Stimulated activated CD4-positive, alpha-beta T cell treated with anti-CD3 and anti-CD28 coated beads, Interleukin-2, amount 100 ng/mL, for 48 hours (primary cell): ENCODE measurements at regions not wholly inside any gene's neighbourhood (a gene's known extent, or its start where the extent isn't known, plus 50 kb on each side); places are given as distances from the start of the nearest gene placed in this dataset.
A peak's percentile ranks its signal among the peaks of the same experiment; 100 is the strongest.

Experiments used
- DNase-seq, 2 donors: peaks; one replicate each; pipeline ENCODE4 v3.0.0-alpha.2; 2020

- DNase-seq: no peak
Measured at GRCh38 chr3:44098656-44099415, 142.8 kb upstream of the TOPAZ1 start.

GRCh38 chr3:44099566-44100297 is 142.0 kb upstream of the TOPAZ1 start:
- no peak for DNase-seq

GRCh38 chr3:44100298-44100695 is 141.4 kb upstream of the TOPAZ1 start:
- DNase-seq: no peak

DNA sequence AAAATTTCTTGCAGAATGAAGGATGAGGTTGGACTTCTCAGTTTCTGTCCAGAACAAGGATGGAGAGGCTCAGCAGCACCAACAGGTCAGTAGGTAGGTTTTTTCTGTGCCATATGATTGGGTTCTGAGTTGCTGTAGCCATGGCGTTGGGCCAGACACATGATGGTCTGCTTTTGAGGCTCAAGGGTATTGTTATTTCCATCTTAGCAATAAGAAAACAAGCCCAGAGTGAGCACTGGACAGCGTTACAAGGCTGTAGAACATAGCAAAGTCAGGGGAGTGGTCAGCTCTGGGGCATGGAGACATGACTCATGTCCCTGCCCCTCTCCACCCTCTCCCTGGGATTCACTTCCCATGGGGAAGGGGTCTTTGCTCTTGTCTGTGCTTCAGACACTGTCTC is 137.6 kb upstream of the TOPAZ1 start:
- DNase-seq: no peak

DNA sequence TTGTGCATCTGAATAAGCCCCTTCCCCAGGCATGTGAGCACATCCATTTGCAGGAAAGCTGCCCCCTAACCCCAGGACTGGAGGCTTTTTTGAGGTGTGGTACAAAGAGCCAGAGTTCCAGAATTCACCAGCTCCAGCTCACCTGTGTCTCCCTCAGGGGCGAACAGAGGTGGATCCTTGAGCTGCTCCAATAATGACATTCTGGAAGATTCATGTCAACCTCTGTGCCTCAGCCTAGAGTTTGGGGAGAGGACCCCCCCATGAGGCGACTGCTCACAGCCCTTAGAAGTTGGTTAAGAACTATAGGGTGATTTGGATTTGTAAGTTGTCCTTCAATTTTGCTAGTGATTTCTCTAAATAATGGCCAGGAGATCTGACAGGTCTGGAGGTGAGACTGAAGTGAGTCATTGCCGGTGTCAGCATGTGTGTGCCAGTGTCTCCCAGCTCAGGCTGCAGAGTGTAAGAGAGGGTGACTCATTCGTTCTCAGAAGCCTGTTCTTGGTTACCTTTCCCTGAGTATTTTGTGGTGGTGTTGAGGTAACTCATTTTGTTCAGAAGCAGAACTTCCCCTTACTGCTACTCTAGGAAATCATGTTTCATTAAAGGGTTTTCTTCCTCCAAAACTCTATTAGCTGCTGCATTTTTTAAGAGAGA is 136.9 kb upstream of the TOPAZ1 start:
- peak; percentile 25 to 26 for DNase-seq

GRCh38 chr3:44105571-44105970 is 136.1 kb upstream of the TOPAZ1 start:
- DNase-seq: no peak

DNA sequence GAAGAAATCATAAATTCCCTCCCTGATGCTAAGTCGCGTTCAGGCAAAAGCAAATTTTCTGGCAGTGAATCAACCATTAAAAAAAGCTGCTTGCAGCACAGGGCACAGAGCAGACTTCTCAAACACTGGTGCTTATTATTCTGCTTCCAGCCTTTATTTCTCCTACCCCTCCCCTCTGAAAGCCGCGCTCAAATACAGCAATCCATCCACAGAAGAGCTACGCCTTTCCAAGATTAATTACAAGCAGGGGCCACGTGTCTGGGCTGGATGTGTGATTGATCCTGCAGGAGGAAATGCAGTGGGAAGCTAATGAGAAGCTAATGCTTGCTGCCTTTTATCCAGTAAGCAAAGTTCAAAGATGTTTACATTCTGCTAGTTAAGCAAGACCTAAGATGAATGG is 134.9 kb upstream of the TOPAZ1 start:
- no peak for DNase-seq

GRCh38 chr3:44108481-44108880 is 133.2 kb upstream of the TOPAZ1 start:
- no peak for DNase-seq

DNA sequence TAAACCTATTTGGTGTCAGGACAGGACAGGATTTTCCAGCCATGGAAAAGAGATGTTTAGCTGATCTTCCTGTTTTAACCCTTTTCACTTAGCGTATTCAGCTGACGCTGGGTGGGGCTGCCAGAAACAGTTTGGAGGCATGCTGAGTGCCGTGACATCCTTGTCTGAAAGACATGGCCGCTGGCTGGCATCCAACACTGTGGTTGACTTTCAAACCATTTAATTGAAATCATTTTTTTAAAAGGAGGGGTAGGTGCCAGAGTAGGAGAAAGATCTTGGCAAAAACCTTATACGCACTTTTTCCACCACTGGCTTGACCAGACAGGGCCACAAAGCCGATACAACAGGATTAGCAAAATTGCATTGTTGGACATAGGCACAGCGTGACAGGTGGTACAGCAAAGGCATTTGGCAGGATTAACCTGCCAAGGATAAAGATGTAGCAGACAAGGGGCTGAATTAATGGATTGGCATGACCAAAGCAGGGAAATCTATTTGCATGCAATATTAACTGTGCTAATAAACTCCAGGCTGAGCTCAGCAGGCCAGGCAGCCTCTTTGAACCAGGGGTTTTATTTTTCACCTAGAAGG is 131.8 kb upstream of the TOPAZ1 start:
- no peak for DNase-seq

- no peak for DNase-seq
Measured at GRCh38 chr3:44110648-44111047, 131.0 kb upstream of the TOPAZ1 start.

GRCh38 chr3:44111482-44111881 is 130.2 kb upstream of the TOPAZ1 start:
- DNase-seq: no peak

GRCh38 chr3:44114142-44114541 is 127.5 kb upstream of the TOPAZ1 start:
- peak; percentile 41 to 47 for DNase-seq

DNA sequence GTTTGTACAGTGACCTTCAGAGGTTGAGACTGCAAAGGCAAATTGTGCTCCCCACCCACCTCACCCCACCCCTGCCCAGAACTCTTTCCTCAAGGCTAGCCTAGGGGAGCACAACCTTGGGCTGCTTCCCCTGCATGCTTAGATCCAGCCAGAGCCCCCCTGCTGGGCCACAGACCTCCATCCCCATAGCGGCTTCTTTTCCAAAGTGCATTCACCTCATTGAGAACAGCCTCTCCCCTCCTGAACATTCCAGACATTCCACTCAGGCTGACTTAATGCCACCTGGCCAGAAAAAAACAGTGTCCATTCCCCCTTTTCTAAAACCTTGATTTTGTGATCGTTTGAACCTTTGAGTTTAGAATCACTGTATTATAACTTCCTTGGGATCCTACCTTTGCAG is 124.4 kb upstream of the TOPAZ1 start:
- DNase-seq: no peak

- DNase-seq: no peak
Measured at GRCh38 chr3:44117736-44118135, 124.0 kb upstream of the TOPAZ1 start.

- no peak for DNase-seq
Measured at GRCh38 chr3:44120721-44121582, 120.7 kb upstream of the TOPAZ1 start.

- no peak for DNase-seq
Measured at GRCh38 chr3:44125246-44125645, 116.4 kb upstream of the TOPAZ1 start.

- no peak for DNase-seq
Measured at GRCh38 chr3:44125882-44126281, 115.8 kb upstream of the TOPAZ1 start.

DNA sequence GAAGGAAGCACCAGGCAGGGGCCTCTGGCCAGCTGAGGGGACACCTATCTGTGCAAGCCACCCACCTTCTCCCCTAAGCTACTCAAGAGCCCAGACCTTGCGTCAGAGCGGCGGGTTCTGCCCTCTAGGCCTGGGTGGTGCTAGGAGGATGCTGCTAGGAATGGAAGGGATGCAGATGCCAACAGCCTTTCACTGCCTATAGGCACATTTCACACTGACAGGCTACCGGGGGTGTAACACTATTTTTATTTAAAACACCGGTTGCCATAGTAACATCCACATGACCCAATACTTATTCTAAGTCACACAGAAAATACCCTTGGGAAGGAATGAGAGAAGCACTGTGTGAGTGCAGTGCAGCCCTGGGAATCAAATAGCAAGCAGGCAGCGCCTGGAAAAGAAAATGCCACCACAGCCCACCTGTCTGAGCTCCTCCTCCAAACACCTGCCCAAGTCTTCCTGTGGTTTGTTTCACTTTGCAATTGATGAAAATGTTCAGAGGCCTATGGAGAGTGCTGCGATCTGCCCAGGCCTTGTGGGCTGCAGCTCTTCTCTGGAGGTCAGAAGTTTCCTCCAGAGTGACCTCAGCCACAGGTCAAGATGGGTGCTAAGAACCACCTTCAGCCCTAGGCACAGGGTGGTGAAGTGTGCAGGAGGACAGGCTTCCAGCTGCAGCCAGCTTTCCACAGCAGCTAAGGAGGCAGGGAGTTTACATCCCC is 113.5 kb upstream of the TOPAZ1 start:
- DNase-seq: no peak

DNA sequence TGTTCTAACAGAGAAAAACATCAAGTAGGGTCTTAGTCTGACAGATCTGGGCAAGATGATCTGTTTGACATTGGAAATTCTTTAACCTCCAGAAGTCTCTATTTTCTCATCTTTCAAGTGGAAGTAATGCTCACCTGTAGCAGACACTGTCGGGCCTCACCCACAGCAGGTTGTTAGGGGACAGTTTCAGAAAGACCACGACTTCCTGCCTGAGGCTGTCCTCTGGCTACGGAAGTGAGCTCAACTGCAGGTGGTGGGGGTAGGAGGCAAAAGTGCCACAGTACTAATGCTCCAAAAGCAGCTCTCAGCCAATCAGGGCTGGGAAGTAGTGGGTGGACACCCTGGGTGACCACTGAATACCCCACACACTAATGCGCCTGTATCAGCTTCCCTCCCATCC is 111.4 kb upstream of the TOPAZ1 start:
- DNase-seq: no peak

DNA sequence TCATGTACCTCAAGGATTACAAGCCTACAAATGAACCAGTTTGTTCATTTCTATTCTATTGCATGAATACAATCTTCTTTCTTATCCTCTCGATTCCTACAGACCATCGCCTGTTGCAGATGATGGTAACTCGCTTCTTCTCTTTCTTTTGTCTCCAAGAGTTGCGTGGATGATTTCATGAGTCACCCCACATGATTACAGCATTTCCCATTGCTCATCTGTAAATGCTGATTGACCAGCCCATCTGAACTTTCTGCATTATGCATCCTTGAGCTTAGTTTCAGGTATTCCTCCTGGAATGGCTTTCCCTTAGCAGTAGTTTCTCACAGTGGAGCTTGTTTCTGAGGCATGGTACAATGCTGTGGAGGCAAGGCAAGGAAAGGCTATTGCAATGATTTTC is 109.6 kb upstream of the TOPAZ1 start:
- DNase-seq: no peak

DNA sequence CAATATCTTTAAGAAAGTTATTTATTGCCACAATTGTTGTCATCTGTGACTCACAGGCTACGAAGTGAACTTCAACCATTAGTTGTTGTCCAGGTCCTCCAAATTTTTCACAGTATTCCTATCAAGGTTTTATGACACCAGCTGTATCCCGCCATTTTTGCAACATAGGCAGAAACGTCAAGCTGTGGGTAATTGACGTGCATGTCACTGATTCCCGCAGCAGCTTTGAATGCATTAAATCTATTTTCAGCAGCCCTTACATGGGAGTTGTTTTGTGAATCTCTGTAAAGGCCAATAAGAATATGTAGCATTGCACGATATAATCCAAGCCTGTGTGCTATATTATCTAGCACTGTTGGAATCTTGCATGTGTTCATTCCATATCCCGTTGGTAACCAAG is 109.1 kb upstream of the TOPAZ1 start:
- DNase-seq: no peak

- no peak for DNase-seq
Measured at GRCh38 chr3:44136421-44136820, 105.3 kb upstream of the TOPAZ1 start.
